ENCODE measurements at regions not wholly inside any gene's neighbourhood (a gene's known extent, or its start where the extent isn't known, plus 50 kb on each side); places are given as distances from the start of the nearest gene placed in this dataset.

- no peak for TF ChIP-seq CTCF (IDR thresholded peaks at IDR 0.05)
- no peak for TF ChIP-seq POLR2A (IDR thresholded peaks at IDR 0.05)
Observed at GRCh38 chr5:94086194-94086593, 344.8 kb upstream of the POU5F2 start.

Data from transverse colon (tissue), 3 donors.